Stimulated activated CD8-positive, alpha-beta memory T cell treated with anti-CD3 and anti-CD28 coated beads, Interleukin-12 subunit alpha, Interleukin-12 subunit beta, amount 100 ng/mL, for 24 hours (primary cell): ENCODE measurements at regions not wholly inside any gene's neighbourhood (a gene's known extent, or its start where the extent isn't known, plus 50 kb on each side); places are given as distances from the start of the nearest gene placed in this dataset.
"Not testable (repeated sequence)": the region's sequence is repeated elsewhere in the genome, so short reads cannot be mapped to it uniquely, and the experiment has no call there.

ENCODE experiments used
- DNase-seq: peaks from one replicate; pipeline ENCODE4 v3.0.0-alpha.2; 2020; ENCODE audit errors: extremely low read depth

GRCh38 chr10:83983578-83984255 lies 155.6 kb upstream of the GHITM start:
- no peak for DNase-seq

DNA sequence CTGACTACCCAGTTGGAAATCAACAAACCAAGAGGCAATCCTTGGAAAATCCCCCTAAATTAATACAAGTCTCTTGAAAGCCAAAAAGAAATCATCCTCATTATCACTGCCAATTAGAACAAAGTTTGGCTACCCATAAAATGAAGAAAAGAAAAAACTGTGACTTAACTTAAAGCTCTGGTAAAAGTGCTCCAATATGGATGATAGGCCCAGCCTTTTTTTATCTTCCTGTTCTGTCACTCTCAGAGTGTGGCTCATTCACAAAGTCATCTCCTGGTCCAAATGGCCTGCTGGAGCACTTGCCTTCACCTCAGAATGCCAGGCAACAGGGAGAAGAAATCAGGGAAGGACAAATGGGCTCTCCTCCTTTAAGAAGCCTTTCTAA lies 155.1 kb upstream of the GHITM start:
- DNase-seq, result no peak

- DNase-seq, result no peak
Measured at GRCh38 chr10:83986800-83987199, 152.5 kb upstream of the GHITM start.

DNA sequence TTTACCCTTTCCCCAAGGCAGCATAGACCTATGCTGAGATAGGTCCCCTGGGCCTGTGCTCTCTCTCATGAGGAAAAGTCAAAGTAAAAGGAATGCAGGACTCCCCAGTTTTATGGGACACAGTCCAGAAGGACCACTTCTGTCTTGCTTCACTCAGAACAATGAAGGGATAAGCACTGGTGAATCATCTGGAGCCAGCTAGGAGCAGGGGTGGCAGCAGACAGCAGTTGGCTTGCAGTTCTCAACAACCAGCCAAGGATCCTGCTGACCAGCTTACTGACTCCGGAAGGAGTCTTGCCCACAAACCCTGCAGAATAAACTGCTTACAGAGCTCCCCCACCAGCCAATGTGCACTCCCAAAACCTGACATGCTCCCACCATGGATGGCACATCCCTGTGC lies 152.1 kb upstream of the GHITM start:
- no peak for DNase-seq

- DNase-seq, result no peak
Measured at GRCh38 chr10:83988435-83988834, 150.9 kb upstream of the GHITM start.

GRCh38 chr10:83990126-83990525 lies 149.2 kb upstream of the GHITM start:
- no peak for DNase-seq

DNA sequence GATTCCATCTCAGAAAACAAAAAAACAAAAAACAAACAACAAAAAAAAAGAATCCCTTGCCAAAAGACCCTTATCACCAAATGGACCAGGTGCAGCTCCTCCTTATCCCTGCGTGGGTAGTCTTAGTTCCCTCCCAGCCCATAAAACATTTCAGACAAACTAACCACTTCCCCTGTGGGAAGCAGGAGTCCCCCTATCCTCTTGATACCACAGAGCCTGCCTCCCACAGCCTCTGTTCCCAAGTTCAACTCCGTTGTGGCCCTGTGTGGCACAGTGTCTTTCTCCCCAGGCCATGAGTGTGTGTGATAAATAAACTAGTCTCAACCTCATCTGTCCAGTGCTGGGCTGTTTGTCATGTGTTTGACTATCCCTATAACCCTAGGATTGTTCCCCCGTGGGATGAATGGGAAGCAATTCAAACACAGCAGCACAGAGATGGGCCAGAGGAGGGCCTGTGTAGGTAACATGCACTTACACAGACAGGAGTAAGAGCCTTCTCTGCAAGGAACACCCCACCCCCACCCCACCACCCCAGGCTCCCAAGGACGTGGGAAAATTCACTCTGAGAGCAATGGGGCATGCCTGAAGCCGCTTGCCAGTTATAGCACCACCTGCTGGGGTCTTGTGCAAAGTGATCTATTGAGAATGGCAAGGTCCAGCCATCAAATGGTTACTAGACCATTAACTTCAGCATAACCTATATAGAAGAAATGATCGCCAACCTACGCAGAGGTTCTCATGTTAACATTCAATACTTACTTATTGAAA lies 147.1 kb upstream of the GHITM start:
- no peak for DNase-seq

DNA sequence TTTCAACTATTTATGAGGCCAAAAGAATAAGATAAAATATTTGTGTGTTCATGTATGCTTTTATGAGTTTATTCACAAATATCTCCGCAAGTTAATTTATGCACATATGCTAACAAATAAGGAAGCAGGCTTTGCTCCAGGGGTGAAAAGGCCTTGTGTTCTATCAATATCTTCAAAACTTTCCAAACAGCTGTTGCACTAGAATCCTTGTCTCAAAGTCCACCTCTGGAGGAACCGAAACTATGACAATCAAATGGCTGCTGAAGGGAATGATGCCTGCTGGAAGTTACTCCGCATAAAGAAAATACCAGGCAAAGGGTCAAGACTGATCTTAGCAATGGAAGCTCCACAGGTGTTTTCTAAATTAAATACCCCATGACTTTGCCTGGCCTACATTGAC lies 145.0 kb upstream of the GHITM start:
- no peak for DNase-seq

- DNase-seq, result no peak
Measured at GRCh38 chr10:83995738-83996331, 143.5 kb upstream of the GHITM start.

- no peak for DNase-seq
Measured at GRCh38 chr10:84004221-84004620, 135.1 kb upstream of the GHITM start.

DNA sequence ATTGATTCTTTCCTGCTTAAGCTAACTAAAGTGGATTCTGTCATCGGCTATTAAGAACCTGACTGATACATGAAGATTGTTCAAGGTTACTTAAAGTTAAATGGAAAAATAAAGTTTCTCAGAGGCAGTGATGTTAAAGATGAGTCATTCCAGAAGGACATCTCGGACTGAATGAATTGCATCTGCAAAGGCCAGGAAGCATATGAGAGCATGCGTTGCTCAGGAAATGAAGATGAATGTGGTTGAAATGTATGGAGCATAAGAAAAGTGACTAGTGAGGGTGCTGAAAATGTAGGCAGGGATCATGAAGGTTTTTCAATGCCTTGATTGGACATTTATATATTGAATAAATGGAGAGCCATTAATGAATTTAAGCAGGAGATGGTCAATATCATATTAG lies 133.9 kb upstream of the GHITM start:
- DNase-seq, result no peak

- DNase-seq, result no peak
Measured at GRCh38 chr10:84007482-84007881, 131.8 kb upstream of the GHITM start.

DNA sequence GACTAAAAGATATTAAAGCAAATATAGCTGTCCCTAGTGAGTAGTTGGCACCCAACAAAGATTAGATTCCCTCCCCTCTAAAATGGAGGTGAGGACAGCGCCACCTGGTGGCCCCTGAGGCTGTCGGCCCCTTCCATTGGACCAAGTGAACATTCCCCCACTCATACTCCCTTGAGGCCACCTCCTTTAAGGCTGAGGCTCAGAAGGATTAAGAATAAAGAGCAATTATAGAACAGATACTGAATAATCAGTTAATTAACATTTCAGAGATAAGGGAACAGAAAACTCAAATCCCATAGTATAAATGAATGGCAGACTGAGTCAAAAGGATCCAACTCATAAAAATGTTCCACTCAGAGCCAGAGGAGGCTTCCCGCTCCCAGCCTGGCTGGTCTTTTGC lies 130.4 kb upstream of the GHITM start:
- DNase-seq, result no peak

DNA sequence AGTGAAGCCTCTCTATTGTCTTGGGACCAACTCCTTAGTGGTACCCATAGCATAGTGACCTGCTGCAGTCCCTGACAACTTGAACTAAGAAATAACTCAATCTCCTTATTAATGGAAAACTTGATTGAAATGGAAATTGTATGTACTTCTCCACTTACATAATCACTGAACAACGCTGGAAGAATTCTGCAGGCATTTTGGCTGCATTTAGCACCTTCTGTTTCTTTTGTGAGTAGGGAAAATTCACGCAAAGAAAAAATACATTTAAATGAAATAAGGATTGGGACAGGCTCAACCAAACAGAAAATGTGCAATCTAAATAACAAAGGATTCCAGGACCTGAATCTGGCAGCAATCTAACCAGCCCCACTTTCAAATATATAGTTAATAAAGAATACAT lies 126.9 kb upstream of the GHITM start:
- no peak for DNase-seq

DNA sequence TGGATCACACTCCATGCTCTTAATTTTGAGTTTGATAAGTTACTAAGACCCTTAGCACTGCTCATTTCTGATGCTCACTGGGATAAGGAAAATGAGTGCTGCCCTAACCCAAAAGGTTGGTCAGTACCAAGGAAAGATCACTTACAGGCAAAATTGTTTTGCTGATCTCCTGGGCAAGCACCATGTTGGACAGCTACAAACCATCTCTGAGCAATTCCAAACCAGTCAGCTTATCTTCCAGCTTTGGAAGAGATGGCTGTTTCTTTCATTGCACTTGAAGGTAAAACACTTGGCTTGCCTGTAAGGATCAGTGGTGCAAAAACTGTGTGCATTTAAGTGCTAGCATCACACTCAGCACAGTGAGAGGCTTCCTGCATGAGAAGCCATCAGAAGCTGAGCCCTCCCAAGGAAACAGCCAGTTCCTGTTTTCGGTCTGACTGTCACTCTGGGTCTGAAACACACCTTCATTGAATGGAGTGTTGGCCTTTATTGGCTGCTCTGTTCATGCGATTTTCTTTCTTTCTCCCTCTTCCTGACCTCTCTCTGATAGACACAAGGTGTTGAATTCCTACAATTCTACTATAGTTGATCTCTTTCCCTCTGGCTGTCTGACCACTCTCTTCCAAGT lies 126.4 kb upstream of the GHITM start:
- DNase-seq, result no peak

GRCh38 chr10:84015877-84016595 lies 123.3 kb upstream of the GHITM start:
- DNase-seq, result no peak

- no peak for DNase-seq
Measured at GRCh38 chr10:84018826-84019225, 120.5 kb upstream of the GHITM start.

- not testable (repeated sequence) for DNase-seq
Measured at GRCh38 chr10:84019854-84020458, 119.4 kb upstream of the GHITM start.

DNA sequence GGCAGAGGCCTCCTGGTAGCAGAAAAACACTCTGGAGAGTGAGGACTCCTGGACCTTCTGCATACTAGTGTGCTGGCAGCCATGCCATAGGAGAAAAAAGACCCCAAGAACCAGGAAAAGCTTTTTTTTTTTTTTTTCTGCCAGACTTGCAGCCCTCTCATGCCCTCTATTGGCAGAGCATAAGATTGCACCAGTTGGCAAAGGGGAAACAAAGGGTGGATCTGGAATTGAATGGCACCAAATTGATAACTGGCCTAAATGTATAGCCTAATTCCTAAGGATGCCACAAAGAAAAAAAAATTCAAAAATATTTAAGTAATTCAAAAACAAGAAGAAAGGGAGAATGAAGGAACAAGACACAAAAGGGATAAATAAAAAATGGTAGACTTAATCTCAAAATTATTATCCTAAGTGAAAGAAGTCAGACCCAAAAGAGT lies 112.5 kb upstream of the GHITM start:
- no peak for DNase-seq

DNA sequence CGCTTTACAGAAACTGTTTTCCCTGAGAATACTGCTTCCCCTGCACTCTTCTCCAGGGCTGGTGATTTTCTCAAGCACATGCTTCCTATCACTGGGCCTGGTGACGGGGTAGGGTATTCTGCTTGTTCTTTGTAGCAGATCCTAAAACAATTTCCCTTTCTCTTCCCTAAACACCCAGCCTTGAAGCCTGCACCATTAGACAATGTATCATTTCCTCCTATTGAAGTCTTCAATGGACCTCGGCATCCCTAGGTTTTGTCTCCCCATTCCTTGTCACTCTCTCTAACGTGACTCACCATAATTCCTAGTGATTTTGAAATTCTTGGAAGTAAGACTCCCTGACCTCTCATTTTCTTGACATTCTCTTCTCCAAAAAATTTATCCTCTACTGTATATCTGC lies 109.5 kb upstream of the GHITM start:
- no peak for DNase-seq

DNA sequence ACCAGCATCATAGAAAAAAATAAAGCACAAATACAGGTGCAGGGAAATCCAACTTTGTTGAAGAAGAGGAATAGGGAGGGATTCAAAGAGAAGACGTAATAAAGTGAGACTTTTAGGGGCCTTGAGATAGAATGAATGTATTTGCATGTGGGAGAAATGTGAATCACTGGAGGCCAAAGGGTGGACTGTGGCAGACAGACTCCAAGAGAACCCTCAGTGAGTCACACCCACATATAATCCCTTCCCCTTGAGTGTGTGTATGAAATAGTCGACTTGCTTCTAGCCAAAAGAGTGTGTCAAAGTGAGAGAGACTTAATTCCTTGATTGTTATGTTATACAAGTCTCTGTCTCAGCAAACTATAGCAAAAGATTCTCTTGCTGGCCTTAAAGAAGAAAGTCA lies 101.3 kb upstream of the GHITM start:
- DNase-seq, result no peak

DNA sequence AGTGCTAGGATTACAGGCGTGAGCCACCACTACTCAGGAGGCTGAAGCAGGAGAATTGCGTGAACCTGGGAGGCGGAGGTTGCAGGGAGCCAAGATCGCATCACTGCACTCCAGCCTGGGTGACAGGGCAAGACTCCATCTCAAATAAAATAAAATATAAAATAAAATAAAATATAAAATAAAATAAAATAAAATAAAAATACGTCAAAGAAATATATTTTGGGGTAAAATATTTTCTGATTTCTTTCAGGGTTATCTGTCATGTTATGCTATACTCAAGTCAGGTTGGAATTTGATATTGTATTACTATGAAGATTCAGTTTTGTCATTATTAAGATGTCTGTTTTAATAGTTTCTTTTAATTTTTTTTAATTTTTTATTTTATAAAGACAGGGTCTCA lies 99.4 kb upstream of the GHITM start:
- no peak for DNase-seq
